ENCODE measurements at regions not wholly inside any gene's neighbourhood (a gene's known extent, or its start where the extent isn't known, plus 50 kb on each side); places are given as distances from the start of the nearest gene placed in this dataset.

DNA sequence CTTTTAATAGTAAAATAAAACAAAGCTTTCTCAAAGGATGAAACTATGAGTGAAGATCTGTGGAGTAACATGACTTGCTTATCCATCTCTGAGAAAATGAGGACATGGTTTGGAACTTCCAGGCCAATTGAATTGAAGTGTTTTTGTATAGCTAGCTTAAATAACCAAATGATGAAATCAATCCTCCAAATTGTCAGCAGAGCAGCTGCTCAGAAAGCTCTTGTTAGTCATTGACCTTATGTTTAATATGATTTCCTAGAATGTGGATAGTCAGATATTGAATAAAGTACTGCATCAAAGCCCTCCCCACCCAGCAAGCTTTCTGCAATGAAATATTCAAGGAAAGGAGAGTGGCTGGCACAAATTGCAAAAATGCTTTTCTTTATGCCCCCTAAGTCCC lies 437.2 kb downstream of the MFSD1 start:
- TF ChIP-seq SPI1 (IDR thresholded peaks at IDR 0.05; ENCODE audit: low read depth, low read length), result no peak
- TF ChIP-seq TAF1 (IDR thresholded peaks at IDR 0.05; ENCODE audit: low read depth, low read length), result no peak
- TF ChIP-seq PAX5 (IDR thresholded peaks at IDR 0.05; ENCODE audit: insufficient read depth, low read length, severe bottlenecking), result no peak
- no peak for TF ChIP-seq POLR2A (IDR thresholded peaks at IDR 0.05; ENCODE audit: low read depth, low read length)
- no peak for TF ChIP-seq POLR2AphosphoS5 (IDR thresholded peaks at IDR 0.05; ENCODE audit: low read depth, low read length)
